Ishikawa (cell line): ENCODE measurements at regions not wholly inside any gene's neighbourhood (a gene's known extent, or its start where the extent isn't known, plus 50 kb on each side); places are given as distances from the start of the nearest gene placed in this dataset.

Experiments used
- CEBPB ChIP-seq: IDR thresholded peaks from 2 replicates; pipeline ENCODE4 v1.6.1; 2012
- CREB1 ChIP-seq: IDR thresholded peaks from 2 replicates; pipeline ENCODE4 v1.6.1; 2012; ENCODE audit warnings: low read depth
- EP300 ChIP-seq: IDR thresholded peaks from 2 replicates; pipeline ENCODE4 v1.6.1; 2012; ENCODE audit warnings: borderline replicate concordance
- NFIC ChIP-seq: IDR thresholded peaks from 2 replicates; pipeline ENCODE4 v1.6.1; 2012
- TAF1 ChIP-seq: IDR thresholded peaks from 2 replicates; pipeline ENCODE4 v1.6.1; 2012; ENCODE audit warnings: low read depth, mild to moderate bottlenecking
- TCF12 ChIP-seq: IDR thresholded peaks from 2 replicates; pipeline ENCODE4 v1.6.1; 2012; ENCODE audit warnings: low read depth
- TEAD4 ChIP-seq: IDR thresholded peaks from 2 replicates; pipeline ENCODE4 v1.6.1; 2012
- YY1 ChIP-seq: IDR thresholded peaks from 2 replicates; pipeline ENCODE4 v1.6.1; 2012; ENCODE audit warnings: low read depth
- ZBTB7A ChIP-seq: IDR thresholded peaks from 2 replicates; pipeline ENCODE4 v1.6.1; 2012; ENCODE audit warnings: low read depth
- TF ChIP-seq, protein P1 (sequence below): IDR thresholded peaks from 2 replicates; pipeline ENCODE4 v1.6.1; 2012
- TF ChIP-seq, protein P2 (sequence below): IDR thresholded peaks from 2 replicates; pipeline ENCODE4 v1.6.1; 2012
- TF ChIP-seq, protein P3 (sequence below): IDR thresholded peaks from 2 replicates; pipeline ENCODE4 v1.6.1; 2012; ENCODE audit warnings: low read depth, mild to moderate bottlenecking

DNA sequence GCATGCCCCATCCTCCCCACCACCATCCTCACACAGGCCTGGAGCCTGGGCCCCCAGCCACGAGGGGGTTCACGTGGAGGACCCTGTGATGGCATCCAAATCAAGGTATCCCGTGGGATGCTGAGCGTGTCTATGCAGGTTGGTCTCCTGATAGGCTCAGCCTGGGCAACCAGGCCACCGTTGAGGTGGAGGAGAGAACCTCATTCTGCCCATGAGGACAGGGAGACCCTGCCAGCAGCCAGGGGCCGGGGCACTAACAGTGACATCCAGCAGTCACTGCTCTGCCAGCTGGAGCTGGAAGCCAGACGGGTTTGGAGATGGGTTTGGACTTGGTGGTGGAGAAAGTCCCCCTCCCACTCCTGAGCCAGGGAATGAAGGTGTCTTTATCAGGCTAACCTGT lies 582.8 kb downstream of the MATN1 start:
- TF ChIP-seq EP300 (no peak), CEBPB (no peak), CREB1 (no peak), TCF12 (no peak), TAF1 (no peak), ZBTB7A (no peak), YY1 (no peak), NFIC (no peak), TEAD4 (no peak)
- TF ChIP-seq, protein P1, sequence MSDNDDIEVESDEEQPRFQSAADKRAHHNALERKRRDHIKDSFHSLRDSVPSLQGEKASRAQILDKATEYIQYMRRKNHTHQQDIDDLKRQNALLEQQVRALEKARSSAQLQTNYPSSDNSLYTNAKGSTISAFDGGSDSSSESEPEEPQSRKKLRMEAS = no peak
- TF ChIP-seq, protein P2, sequence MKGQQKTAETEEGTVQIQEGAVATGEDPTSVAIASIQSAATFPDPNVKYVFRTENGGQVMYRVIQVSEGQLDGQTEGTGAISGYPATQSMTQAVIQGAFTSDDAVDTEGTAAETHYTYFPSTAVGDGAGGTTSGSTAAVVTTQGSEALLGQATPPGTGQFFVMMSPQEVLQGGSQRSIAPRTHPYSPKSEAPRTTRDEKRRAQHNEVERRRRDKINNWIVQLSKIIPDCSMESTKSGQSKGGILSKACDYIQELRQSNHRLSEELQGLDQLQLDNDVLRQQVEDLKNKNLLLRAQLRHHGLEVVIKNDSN = no peak
- TF ChIP-seq, protein P3, sequence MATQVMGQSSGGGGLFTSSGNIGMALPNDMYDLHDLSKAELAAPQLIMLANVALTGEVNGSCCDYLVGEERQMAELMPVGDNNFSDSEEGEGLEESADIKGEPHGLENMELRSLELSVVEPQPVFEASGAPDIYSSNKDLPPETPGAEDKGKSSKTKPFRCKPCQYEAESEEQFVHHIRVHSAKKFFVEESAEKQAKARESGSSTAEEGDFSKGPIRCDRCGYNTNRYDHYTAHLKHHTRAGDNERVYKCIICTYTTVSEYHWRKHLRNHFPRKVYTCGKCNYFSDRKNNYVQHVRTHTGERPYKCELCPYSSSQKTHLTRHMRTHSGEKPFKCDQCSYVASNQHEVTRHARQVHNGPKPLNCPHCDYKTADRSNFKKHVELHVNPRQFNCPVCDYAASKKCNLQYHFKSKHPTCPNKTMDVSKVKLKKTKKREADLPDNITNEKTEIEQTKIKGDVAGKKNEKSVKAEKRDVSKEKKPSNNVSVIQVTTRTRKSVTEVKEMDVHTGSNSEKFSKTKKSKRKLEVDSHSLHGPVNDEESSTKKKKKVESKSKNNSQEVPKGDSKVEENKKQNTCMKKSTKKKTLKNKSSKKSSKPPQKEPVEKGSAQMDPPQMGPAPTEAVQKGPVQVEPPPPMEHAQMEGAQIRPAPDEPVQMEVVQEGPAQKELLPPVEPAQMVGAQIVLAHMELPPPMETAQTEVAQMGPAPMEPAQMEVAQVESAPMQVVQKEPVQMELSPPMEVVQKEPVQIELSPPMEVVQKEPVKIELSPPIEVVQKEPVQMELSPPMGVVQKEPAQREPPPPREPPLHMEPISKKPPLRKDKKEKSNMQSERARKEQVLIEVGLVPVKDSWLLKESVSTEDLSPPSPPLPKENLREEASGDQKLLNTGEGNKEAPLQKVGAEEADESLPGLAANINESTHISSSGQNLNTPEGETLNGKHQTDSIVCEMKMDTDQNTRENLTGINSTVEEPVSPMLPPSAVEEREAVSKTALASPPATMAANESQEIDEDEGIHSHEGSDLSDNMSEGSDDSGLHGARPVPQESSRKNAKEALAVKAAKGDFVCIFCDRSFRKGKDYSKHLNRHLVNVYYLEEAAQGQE = no peak
